A673 (cell line): ENCODE measurements at regions not wholly inside any gene's neighbourhood (a gene's known extent, or its start where the extent isn't known, plus 50 kb on each side); places are given as distances from the start of the nearest gene placed in this dataset.

Experiments
- CTCF ChIP-seq: fragments of 300-800, 200-600 bp; sonication (generic); conservative IDR thresholded peaks from 2 replicates; pipeline ENCODE4 v1.5.1; 2017; ENCODE audit warnings: low read depth, mild to moderate bottlenecking, antibody characterized with exemption, low read length, moderate library complexity, mixed read lengths
- EZH2 ChIP-seq: fragments of 200-600 bp; sonication (generic); IDR thresholded peaks from 2 replicates; pipeline ENCODE4 v1.6.1; 2017; ENCODE audit warnings: borderline replicate concordance, low read depth, mild to moderate bottlenecking, mixed read lengths, antibody characterized with exemption, low read length; ENCODE audit not compliant: poor library complexity, severe bottlenecking

- TF ChIP-seq EZH2 = no peak
- TF ChIP-seq CTCF = no peak
These were observed 894.9 kb upstream of the CTNND2 start for GRCh38 chr5:12799165-12799564.
